HG02610 (cell line): ENCODE measurements at regions not wholly inside any gene's neighbourhood (a gene's known extent, or its start where the extent isn't known, plus 50 kb on each side); places are given as distances from the start of the nearest gene placed in this dataset.
A peak's percentile ranks its signal among the peaks of the same experiment; 100 is the strongest.
"Not testable (repeated sequence)": the region's sequence is repeated elsewhere in the genome, so short reads cannot be mapped to it uniquely, and the experiment has no call there.

ENCODE experiments used
- ATAC-seq: cut with Tn5 transposase; IDR thresholded peaks from one replicate; pipeline ENCODE4 v1.9.1; 2021; ENCODE audit warnings: mild to moderate bottlenecking, moderate library complexity; ENCODE audit not compliant: unreplicated experiment

DNA sequence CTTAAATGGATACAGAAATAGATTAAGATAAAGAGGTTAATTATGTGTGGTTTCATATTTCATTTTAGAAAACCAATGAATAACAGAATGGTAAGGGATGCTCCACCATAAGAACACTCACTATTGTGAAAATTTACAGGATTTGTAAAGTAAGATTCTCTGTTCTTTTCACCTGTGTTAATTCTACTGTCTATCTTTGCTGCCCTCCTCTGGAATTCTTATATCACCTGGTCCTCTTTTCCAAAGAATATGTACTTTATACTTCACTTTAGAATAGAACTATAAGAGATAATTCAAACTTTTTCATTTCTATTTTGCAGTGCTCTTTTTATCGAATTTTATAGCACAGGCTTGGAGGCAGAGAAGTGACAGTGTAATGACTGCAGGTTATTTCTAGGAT is 213.4 kb downstream of the LURAP1L start:
- ATAC-seq, result no peak

DNA sequence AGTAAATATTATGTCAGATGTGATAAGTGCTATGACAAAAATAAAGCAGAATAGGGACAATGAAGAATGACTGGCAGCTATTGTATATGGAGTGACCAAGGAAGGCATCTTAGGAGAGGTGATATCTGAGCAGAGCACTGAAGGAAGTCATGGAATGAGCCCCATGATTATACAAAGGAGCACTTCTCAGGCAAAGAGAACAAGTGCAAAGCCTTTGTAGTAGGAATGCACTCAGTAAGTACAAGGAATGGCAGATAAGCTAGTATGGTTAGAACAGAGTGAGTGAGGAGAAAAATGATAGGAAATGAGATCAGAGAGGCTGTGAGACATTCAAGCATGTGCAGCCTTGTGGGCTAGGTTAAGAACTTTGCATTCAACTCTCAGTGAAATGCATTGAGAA is 214.8 kb downstream of the LURAP1L start:
- no peak for ATAC-seq

DNA sequence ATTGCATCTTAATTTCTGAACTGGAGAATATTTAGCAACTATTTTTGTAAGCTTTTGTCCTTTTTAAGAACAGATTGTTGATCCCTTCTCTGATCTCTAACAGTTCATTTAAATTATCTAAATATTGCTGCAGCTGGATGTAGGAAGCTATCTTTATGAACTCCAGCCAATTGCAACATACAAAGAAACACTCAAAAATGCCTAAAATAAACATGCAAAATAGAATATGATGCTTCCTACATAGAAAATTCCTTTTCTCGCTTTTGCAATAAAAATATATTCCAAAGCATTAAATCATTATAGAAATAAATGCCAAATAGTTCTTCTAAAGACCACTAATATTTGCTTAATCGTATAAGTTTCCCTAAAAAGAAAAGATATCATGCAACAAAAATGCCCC is 218.6 kb downstream of the LURAP1L start:
- ATAC-seq, result no peak

DNA sequence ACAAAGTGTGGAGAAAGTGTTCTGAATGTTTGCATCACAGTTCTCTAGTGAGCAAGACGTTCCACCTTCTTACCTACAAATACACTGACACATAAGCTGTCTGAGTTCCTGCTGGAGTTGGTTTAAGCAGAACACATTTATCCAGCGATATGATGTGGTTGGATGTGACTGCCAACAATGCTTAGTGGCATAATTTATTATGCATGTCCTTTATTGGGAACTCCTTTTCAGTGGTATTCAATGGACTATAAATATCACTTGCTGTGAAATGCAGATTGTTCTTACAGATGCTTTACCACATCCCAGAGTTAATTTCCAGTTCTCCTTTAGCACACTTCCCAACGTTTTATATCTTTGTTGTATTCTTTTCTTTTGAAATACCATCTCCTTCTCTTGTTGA is 222.2 kb downstream of the LURAP1L start:
- no peak for ATAC-seq

DNA sequence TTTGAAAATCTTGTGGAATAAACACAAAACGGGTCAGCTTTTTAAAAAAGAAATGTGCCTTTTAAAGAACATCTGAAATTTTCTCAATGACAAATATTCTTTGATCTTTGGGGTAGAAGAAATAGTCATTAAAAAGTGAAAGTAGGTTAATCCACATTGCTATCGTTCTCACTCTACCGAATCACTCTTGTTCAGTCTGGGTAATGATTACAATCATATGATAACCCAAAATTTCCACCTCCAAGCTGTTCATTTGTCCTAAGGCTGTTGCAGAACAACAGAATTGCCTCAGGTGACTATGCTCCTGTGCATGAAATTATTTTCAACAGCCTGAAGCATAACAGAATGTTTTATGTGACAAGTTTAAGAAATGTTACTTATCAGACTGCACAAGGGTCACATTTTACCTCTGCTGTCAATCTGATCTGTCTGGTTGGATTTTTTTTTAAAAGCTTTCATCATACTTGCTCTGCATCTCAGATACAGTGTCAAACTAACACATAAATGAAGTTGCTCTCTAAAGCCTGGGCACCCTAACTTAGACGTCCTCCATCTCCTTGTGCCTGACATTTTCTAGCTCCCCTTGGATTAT is 227.3 kb downstream of the LURAP1L start:
- ATAC-seq, result no peak

DNA sequence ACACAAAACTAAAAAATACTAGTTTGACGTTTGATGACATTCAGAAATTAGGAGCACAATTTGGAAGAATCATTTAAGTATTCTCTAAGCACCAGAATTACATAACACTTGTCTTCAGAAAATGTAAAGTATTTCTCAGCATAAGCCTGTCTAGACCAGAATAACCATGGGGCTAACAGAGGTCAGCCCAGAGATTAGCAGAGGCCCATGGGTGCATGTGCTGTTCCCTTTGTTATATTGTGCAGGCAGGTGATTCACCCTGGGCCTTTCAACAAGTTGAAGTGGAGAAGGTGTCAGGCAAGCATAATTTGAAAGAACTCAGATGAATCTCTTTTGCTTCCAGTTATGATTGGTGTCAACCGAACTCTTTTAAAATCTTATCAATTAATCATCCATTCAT is 227.9 kb downstream of the LURAP1L start:
- no peak for ATAC-seq

DNA sequence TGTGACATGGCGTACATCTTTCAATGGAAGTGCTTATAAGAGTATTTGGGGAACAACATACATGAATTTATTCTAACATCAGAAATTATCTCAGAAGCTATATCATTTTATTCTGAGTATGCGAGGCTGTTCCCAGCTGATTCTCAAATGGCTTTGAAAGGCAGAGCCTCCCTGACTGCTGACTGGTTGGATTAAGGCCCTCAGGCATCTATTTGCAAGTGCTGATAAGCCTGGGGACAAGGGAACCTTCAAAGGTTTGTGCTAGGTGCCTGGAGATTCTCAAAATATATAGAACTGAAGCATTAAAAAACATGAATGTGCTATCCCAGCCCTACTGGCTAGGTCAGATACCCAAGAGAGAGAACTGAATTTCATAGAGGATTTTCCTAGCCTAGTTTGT is 235.1 kb downstream of the LURAP1L start:
- no peak for ATAC-seq

DNA sequence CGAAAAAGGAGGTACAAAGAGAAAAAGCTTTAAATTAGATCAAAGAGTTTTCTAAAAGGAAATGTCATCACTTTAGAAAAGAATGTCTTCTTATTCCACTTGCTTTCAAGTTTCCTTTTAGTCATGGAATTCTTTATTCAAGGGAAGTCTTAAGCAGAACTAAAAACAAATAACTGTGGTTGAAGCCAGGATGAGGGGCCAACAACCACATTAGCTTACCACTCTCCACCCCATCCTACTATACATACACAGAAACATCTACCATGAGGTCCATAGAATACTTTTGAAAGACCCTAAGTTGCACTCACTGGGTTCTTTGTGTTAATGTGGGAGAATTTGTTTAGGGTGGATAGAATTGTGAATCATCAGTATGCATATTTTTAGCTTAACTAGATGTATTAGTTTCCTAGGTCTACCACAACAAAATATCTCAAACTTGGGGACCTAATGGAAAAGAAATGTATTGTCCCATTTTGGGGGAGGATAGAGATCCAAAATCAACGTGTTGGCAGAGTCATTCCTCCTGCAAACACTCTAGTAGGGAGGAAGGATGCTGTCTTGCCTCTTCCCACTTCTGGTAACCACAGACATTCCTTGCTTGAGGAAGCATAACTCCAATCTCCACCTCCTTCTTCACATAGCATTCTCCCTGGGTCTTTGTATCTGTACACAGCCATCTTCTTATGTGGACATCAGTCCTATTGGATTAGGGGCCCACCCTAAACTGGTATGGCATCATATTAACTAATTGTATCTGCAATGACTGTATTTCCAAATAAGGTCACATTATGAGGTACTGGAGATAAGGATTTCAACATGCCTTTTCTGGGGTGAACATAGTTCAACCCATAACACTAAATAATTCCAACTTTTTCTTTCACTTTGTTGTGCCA is 239.4 kb downstream of the LURAP1L start:
- ATAC-seq, result no peak

DNA sequence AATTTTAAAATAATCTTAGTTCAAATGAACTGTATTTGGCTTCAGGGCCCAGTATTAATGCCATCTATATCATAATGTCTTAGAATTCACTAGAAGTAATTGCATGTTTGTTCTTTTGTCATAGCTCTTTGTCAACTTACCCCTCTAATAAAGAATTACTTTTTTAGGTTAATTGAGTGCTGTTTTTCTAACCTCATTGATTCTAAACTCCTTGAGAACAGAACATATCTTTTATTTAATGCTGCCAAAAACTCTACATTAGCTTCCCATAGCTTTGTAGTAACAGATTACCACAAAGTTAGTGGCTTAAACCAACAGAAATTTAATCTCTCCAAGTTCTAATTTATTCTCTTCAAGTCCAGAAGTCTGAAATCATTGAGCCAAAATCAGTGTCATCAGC is 242.4 kb downstream of the LURAP1L start:
- no peak for ATAC-seq

DNA sequence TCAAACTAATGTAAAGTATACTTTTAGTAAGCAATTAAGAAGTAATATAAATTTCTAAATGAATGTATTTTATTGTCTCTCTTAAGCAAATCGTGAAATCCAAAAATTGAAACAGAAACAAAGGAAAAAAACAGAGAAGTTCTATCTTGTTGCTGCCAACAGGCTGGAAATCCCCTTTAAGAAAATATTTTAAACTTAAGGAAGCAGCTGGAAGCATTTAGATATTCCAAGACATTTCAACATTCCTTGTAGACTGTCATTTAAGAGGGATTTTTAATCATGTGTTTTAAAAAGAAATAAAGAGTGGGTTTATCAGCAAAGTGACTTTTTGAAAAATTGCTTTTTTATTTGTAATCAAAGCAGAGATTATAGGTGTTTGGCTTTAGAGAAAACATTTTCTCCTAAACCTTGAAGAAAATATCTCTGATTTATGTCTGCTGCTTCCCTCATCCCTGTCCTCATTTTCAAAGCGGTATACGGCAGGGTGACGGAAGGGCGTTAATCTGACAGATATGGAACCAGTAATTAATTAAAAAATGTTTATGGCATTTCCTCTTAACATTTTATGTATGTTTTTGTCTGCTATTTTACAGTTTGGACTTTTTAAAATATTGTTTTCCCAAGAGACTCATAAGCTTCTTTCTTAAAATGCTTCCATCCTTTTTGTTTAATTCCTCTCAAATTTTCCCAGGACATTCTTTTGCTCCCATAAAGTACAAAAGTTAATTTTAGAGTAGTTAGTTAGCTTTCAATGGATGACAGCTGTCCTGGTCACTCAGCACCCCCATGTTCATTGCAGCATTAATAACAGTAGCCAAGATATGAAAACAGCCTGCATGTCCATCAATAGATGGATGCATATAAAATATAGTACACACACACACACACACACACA is 245.6 kb downstream of the LURAP1L start:
- ATAC-seq, result no peak

DNA sequence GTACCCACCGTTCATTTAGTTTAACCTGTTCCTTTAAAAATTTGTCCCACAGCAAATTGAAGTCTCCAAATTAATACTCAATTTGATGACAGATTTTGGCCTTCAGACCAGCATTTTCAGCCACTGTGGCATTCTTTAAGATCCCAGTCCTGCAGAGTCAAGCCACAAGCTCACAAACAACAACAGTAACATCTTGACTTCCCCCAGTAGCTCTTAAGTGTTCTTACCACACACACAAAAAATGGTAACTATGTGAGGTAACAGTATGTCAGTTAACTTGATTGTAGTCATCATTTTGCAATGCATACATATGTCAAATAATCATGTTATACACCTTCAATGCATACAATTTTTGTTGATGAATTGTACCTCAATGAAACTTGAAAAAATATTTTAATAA is 247.9 kb downstream of the LURAP1L start:
- no peak for ATAC-seq

DNA sequence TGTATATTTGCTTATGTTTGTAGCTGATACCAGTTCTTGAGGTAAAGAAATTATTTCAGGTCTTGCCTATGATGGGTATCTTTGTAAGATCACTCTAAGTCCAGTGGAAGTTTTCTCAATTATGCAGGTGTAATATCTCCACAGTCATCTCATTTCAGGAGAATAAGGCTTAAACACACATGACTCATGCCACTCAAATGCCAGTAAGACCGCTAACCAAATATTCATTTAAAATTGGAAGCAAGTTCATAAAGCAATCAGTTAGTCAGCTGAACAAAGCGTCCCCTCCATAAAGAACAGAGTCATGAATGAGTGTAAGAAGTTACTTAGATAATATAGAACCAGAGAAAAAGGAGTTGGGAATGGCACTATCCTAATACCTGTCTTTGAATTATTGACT is 248.7 kb downstream of the LURAP1L start:
- no peak for ATAC-seq

DNA sequence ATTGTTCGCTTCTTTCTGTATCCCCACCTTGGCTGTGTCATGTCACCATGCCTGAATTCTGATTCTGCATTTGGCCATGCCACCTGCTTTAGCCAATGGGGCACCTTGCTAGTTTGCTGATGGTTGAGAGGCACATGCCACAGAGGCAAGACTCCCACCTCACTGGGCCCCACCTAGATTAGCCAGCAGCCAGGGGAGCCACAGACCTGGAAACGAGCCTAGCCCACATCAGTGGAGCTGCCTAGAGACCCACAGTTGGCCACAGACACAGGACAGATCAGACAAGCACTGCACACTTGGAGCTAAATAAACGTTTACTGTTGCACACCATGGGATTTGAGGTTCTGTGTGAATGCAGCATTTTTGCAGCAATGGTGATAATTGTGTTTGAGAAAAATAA is 252.1 kb downstream of the LURAP1L start:
- ATAC-seq, result no peak

DNA sequence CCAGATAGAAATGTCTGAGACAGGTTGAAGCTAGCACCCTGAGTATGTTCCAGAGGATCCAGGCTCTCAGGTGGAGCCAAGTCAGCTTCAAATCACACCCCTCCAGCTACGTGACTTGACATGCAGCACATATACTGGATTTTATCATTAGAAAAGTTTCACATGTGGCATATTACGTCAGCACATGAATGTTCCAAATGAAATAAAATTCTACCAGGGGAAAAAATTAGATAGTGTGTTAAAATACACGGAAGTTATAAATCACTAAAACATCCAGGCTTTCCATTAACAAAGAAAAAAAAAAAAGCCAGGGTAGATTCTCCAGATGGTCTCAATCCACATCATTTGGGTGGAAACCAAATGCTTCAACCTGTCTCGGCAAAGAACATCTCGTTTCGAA is 251.6 kb downstream of the MPDZ start:
- ATAC-seq, result no peak

DNA sequence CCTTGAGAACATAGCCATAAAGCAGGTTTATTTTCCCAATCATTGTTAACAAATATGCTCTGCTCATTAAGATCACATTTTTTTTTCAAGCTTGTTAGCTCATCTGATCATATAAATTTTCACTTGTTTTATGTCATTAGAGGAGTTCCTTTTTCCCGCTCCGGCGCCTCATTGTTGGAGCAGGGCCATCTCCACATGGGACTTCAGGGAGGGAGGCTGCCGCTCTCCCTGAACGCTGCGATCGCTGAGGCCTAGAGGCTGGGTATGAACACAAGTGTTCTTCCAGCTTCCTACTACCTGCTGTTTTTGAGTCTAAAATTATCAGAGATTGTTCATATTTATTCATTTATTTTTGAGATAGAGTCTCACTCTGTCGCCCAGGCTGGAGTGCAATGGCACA is 246.9 kb downstream of the MPDZ start:
- no peak for ATAC-seq

DNA sequence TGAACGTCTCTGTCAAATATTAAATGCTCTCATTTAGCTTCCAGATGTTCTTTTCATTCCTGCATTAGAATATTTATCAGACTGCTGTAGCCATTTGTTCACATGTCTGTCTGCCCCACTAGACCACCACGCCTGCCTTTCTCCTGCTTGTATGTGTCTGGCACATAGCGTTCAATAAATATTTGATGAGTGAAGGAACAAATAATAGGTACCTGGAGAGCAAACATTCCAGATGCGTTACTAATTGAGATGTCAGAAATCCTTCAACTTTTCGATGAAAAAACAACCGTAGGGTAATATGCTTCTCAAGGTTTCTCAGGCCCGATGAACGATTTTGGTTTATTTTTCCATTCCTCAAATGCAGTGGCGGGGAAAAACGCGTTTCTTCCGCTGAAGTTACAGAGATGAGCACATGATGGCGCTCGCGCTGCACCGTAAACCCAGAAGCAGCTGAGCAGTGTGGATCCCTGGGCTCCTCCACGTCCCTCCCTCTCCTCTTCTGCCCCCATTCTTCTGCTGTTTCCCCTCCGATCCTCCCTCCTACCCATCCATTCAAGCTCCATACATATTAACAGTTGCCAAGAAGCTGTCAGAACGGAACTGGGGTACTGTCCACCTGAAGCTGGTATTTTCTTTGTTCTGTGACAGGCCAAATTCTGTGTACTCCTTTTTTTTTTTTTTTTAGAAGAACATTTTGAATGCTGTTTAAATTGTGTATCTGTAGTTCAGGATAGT is 245.4 kb downstream of the MPDZ start:
- ATAC-seq, result peak; percentile 78

DNA sequence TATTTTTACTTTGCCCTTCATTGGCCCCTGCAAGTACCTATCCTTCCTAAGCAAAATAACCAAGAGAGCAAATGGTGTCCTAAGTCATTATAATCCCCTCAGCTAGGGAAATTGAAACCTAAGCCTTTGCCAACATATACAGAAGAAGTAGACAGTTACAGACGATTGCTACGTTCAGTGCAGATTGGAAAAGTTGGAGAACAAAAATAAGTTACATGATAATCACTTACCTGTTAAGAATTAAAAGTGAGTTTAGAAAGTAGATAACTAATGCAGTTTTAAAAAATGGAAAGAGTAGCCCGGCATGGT is 244.8 kb downstream of the MPDZ start:
- ATAC-seq, result no peak

DNA sequence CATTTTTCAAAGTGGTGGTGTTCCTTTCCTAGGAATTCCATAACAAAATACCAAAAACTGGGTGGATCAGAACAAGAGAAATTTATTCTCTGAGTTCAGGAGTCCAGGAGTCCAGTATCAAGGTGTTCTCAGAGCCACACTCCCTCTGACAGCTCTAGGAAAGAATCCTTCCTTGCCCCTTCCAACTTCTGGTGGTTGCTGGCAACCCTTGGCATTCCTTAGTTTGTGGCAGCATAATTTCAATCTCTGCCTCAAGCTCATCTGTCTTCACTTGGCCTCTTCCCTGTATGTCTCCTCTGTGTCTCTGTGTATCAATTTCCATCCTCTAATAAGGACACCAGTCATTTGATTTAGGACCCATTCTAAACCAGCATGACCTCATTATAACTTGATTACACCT is 243.7 kb downstream of the MPDZ start:
- no peak for ATAC-seq

DNA sequence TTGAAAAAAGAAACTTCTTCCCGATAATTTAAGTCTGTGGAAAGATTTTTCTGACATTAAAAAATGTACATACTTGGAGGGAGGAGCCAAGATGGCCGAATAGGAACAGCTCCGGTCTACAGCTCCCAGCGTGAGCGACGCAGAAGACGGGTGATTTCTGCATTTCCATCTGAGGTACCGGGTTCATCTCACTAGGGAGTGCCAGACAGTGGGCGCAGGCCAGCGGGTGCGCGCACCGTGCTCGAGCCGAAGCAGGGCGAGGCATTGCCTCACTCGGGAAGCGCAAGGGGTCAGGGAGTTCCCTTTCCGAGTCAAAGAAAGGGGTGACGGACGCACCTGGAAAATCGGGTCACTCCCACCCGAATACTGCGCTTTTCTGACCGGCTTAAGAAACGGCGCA is 241.7 kb downstream of the MPDZ start:
- not testable (repeated sequence) for ATAC-seq

DNA sequence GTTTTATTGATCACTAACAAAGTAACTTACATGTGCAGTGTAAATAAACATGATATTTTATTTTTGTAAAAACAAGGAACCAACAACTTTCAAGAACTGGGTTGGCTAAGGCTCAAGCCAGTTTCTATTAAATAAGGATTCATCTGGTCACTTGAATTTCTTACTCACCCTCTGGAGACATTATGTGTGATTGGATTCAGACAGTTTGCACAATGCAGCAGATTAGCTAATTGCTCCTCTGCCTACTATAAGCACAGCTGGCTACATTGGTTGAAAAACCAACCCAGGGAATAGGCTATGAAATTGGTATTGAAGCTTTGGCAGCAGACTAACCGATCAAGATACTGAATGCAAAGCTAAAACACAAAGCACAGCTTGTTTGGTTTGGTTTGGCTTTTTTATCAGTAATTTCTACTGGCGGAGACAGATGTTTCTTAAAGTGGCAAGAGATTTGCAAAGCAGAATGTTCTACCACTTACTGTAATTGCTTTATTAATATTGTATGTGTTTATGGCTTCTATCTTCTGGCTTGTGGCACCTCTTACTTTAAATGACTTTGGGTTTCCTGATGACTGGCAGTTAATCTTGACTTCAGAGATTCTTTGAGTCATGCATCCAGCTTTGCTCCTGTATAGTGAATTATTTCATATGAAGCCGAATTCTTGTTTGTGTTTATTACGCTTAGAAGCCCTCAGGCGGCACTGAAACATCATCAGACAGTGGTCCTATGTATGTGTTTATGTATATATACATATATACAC is 231.5 kb downstream of the MPDZ start:
- no peak for ATAC-seq
